AG08396 (cell line): ENCODE measurements at regions not wholly inside any gene's neighbourhood (a gene's known extent, or its start where the extent isn't known, plus 50 kb on each side); places are given as distances from the start of the nearest gene placed in this dataset.

Source experiments
- DNase-seq: peaks from one replicate; pipeline ENCODE4 v3.0.0; 2012; ENCODE audit warnings: low spot score, mixed read lengths

- peak; percentile 45 for DNase-seq
Measured at GRCh38 chr7:27364344-27364758, 121.7 kb downstream of the EVX1 start.

- DNase-seq = no peak
Measured at GRCh38 chr7:27367179-27367932, 124.8 kb downstream of the EVX1 start.

- DNase-seq = no peak
Measured at GRCh38 chr7:27367933-27368549, 125.4 kb downstream of the EVX1 start.

- DNase-seq = no peak
Measured at GRCh38 chr7:27374958-27375841, 132.6 kb downstream of the EVX1 start.

GRCh38 chr7:27375958-27376357, 133.4 kb downstream of the EVX1 start:
- no peak for DNase-seq

GRCh38 chr7:27377988-27378387, 135.4 kb downstream of the EVX1 start:
- DNase-seq = no peak

- no peak for DNase-seq
Measured at GRCh38 chr7:27382307-27382706, 139.7 kb downstream of the EVX1 start.

- DNase-seq = no peak
Measured at GRCh38 chr7:27386581-27386980, 144.0 kb downstream of the EVX1 start.

GRCh38 chr7:27387864-27388263, 145.3 kb downstream of the EVX1 start:
- DNase-seq = no peak

- no peak for DNase-seq
Measured at GRCh38 chr7:27388561-27388960, 146.0 kb downstream of the EVX1 start.

GRCh38 chr7:27389496-27389895, 146.9 kb downstream of the EVX1 start:
- DNase-seq = no peak

GRCh38 chr7:27392477-27392876, 149.9 kb downstream of the EVX1 start:
- no peak for DNase-seq

GRCh38 chr7:27394871-27395270, 152.3 kb downstream of the EVX1 start:
- no peak for DNase-seq

- no peak for DNase-seq
Measured at GRCh38 chr7:27395626-27396025, 153.0 kb downstream of the EVX1 start.

GRCh38 chr7:27397503-27397902, 154.9 kb downstream of the EVX1 start:
- no peak for DNase-seq

- DNase-seq = no peak
Measured at GRCh38 chr7:27398851-27399250, 156.2 kb downstream of the EVX1 start.

GRCh38 chr7:27399791-27400567, 157.4 kb downstream of the EVX1 start:
- DNase-seq = no peak

GRCh38 chr7:27405780-27406179, 163.2 kb downstream of the EVX1 start:
- DNase-seq = no peak

- DNase-seq = no peak
Measured at GRCh38 chr7:27409311-27409710, 166.7 kb downstream of the EVX1 start.

GRCh38 chr7:27409776-27410175, 167.2 kb downstream of the EVX1 start:
- DNase-seq = no peak

GRCh38 chr7:27410812-27411544, 168.4 kb downstream of the EVX1 start:
- no peak for DNase-seq
